H1 (cell line): ENCODE measurements at regions not wholly inside any gene's neighbourhood (a gene's known extent, or its start where the extent isn't known, plus 50 kb on each side); places are given as distances from the start of the nearest gene placed in this dataset.

Source experiments
- CHD7 ChIP-seq: fragments of 300-600 bp; sonication (generic); IDR thresholded peaks from 2 replicates; pipeline ENCODE4 v1.7.1; 2012; ENCODE audit warnings: low read length, moderate library complexity, mild to moderate bottlenecking, inconsistent platforms; ENCODE audit not compliant: insufficient replicate concordance
- CTCF ChIP-seq, 3 experiments: IDR thresholded peaks; 1 replicate in 2 of 3; 2 replicates in 1 of 3; pipeline versions ENCODE4 v1.5.1 to v1.6.1; 2011; ENCODE audit warnings: low read length in 3 of 3, mild to moderate bottlenecking in 3 of 3, inconsistent platforms in 2 of 3, low read depth in 1 of 3, moderate library complexity in 1 of 3; ENCODE audit not compliant: insufficient read depth in 1 of 3; ENCODE audit errors: control extremely low read depth in 1 of 3
- EGR1 ChIP-seq: IDR thresholded peaks from 2 replicates; pipeline ENCODE4 v1.6.1; 2011; ENCODE audit warnings: low read depth, low read length, borderline replicate concordance
- GTF2F1 ChIP-seq: IDR thresholded peaks from 2 replicates; pipeline ENCODE4 v1.6.1; 2012; ENCODE audit warnings: low read depth, low read length, improper control_type of control experiment, borderline replicate concordance
- JUN ChIP-seq: IDR thresholded peaks from 2 replicates; pipeline ENCODE4 v1.6.1; 2011; ENCODE audit warnings: low read depth, mild to moderate bottlenecking, improper control_type of control experiment, low read length
- YY1 ChIP-seq: IDR thresholded peaks from 2 replicates; pipeline ENCODE4 v1.6.1; 2011; ENCODE audit warnings: low read depth, mild to moderate bottlenecking, low read length

GRCh38 chrX:76657499-76657898 is 230.0 kb downstream of the MAGEE1 start (continued):
- no peak for TF ChIP-seq GTF2F1
- no peak for TF ChIP-seq EGR1
- TF ChIP-seq CHD7: no peak
- TF ChIP-seq CTCF (IDR thresholded peaks at IDR 0.05; ENCODE audit: control extremely low read depth in 1 of 3, insufficient read depth in 1 of 3, low read depth in 1 of 3, low read length in 3 of 3): no peak
- TF ChIP-seq JUN: no peak
- TF ChIP-seq YY1: no peak
